Keratinocyte (primary cell): ENCODE measurements at regions not wholly inside any gene's neighbourhood (a gene's known extent, or its start where the extent isn't known, plus 50 kb on each side); places are given as distances from the start of the nearest gene placed in this dataset.

Experiments used
- EZH2 ChIP-seq: IDR thresholded peaks from one replicate; pipeline ENCODE4 v1.6.1; 2012; ENCODE audit warnings: inconsistent platforms, mild to moderate bottlenecking, low read length, moderate library complexity
- TF ChIP-seq, protein P1 (sequence below), 3 experiments: IDR thresholded peaks in 1 of 3; conservative IDR thresholded peaks in 1 of 3; optimal IDR thresholded peaks in 1 of 3; 2 replicates in 2 of 3; 3 replicates in 1 of 3; pipeline versions ENCODE3 to v1.5.1; 2011; ENCODE audit warnings: low read length in 3 of 3, mild to moderate bottlenecking in 3 of 3, moderate library complexity in 2 of 3, control low read depth in 1 of 3, inconsistent platforms in 1 of 3; ENCODE audit not compliant: insufficient read depth in 2 of 3; ENCODE audit errors: extremely low read depth in 1 of 3

DNA sequence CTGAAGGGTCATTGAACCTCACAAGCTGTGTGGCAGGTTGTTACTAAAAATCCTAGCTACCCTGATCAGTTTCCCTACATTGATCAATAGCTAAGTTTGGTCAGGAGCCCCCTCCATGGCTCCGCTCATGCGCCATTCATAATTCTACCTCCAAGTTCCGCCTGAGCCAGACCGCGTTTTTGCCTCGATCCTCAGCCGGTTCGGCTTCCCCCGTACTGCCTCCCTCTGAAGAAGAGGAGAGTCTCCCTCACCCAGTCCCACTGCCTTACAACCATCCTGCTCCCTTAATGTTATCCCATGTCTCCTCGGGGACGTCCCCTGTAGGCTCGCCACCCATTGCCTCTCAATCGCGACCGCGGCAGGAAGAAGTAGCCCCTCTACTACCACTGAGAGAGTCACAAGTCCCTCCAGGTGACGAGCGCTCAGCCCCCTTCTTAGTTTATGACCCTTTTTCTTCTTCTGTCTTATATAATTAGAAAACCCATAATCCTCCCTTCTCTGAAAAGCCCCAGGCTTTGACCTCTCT is 158.2 kb downstream of the DEFB131A start:
- TF ChIP-seq, protein P1, sequence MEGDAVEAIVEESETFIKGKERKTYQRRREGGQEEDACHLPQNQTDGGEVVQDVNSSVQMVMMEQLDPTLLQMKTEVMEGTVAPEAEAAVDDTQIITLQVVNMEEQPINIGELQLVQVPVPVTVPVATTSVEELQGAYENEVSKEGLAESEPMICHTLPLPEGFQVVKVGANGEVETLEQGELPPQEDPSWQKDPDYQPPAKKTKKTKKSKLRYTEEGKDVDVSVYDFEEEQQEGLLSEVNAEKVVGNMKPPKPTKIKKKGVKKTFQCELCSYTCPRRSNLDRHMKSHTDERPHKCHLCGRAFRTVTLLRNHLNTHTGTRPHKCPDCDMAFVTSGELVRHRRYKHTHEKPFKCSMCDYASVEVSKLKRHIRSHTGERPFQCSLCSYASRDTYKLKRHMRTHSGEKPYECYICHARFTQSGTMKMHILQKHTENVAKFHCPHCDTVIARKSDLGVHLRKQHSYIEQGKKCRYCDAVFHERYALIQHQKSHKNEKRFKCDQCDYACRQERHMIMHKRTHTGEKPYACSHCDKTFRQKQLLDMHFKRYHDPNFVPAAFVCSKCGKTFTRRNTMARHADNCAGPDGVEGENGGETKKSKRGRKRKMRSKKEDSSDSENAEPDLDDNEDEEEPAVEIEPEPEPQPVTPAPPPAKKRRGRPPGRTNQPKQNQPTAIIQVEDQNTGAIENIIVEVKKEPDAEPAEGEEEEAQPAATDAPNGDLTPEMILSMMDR (optimal IDR thresholded peaks at IDR 0.05 in 1 of 3, IDR thresholded peaks at IDR 0.05 in 1 of 3, conservative IDR thresholded peaks at IDR 0.05 in 1 of 3; ENCODE audit: extremely low read depth in 1 of 3, insufficient read depth in 2 of 3, low read length in 3 of 3), result no peak
- TF ChIP-seq EZH2, result no peak
